HG02870 (cell line): ENCODE measurements at regions not wholly inside any gene's neighbourhood (a gene's known extent, or its start where the extent isn't known, plus 50 kb on each side); places are given as distances from the start of the nearest gene placed in this dataset.

ENCODE experiments used
- ATAC-seq: cut with Tn5 transposase; IDR thresholded peaks from one replicate; pipeline ENCODE4 v1.9.1; 2021; ENCODE audit warnings: mild to moderate bottlenecking, moderate library complexity; ENCODE audit not compliant: unreplicated experiment

GRCh38 chr1:172883387-172883791 is 167.4 kb downstream of the TNFSF18 start:
- ATAC-seq, result peak; percentile 88

- ATAC-seq, result peak; percentile 34
These were observed 166.9 kb downstream of the TNFSF18 start for GRCh38 chr1:172883844-172884243.

GRCh38 chr1:172885411-172885810 is 165.3 kb downstream of the TNFSF18 start:
- no peak for ATAC-seq

DNA sequence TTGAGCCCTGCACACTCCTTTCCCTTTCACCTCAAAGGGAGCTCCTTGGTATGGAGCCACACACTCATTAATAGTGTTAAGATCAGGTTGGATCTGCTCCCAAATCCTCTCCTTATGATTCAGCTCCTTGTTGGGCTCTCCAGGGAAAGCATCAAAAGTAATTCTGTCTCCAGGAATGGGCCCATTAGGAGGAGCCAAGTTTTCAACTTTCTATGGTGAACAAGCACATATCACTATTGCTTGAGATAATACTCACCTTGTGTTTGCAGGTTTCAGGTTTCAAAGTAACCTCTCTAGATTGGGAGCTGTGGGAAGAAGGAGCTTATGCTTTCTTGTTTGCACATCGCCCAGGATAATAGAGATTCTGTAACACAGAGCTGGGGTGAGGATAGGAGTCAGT is 164.8 kb downstream of the TNFSF18 start:
- no peak for ATAC-seq

- ATAC-seq, result no peak
These were observed 163.6 kb downstream of the TNFSF18 start for GRCh38 chr1:172887162-172887561.

DNA sequence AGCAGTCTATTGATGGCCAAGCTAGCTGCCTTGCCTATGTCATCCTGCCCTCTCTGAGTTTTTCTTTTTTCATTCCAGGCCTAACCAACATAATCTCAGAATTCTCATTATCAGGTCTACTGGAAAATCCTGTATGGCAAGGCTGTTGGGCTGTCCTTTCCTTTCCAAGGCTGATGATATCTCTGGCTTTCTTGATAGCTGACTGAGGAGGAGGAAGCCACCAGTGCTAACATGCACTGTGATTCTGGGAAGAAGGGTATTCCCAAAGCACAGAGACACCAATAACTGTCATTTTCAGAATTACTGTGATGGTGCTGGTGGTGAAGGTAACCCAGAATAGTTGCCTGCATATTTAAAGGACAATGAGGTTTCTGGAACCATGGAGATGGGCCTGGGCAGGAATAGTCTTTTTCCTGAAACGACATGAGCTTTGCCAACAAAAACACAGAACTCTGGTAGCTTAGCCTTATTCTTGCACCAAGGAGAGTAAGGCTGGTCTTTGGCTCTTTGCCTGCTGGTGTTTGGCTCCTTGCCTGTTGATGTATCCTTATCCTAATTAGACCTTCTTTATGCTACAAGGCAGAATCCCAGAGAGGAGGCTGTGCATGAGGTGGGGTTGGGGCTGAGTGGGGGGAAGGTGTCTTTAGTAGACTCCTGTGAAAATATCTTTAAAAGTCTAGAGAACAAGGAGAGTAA is 157.4 kb downstream of the TNFSF18 start:
- no peak for ATAC-seq

GRCh38 chr1:172894349-172895049 is 156.2 kb downstream of the TNFSF18 start:
- peak; percentile 6 for ATAC-seq

- ATAC-seq, result peak; percentile 74
These were observed 155.7 kb downstream of the TNFSF18 start for GRCh38 chr1:172895050-172895460.

- no peak for ATAC-seq
These were observed 155.0 kb downstream of the TNFSF18 start for GRCh38 chr1:172895761-172896160.

- ATAC-seq, result no peak
These were observed 153.0 kb downstream of the TNFSF18 start for GRCh38 chr1:172897738-172898137.

- no peak for ATAC-seq
These were observed 151.9 kb downstream of the TNFSF18 start for GRCh38 chr1:172898866-172899265.

GRCh38 chr1:172900376-172900997 is 150.3 kb downstream of the TNFSF18 start:
- no peak for ATAC-seq

- ATAC-seq, result no peak
These were observed 148.5 kb downstream of the TNFSF18 start for GRCh38 chr1:172902200-172902599.

GRCh38 chr1:172902861-172903381 is 147.8 kb downstream of the TNFSF18 start:
- ATAC-seq, result no peak

DNA sequence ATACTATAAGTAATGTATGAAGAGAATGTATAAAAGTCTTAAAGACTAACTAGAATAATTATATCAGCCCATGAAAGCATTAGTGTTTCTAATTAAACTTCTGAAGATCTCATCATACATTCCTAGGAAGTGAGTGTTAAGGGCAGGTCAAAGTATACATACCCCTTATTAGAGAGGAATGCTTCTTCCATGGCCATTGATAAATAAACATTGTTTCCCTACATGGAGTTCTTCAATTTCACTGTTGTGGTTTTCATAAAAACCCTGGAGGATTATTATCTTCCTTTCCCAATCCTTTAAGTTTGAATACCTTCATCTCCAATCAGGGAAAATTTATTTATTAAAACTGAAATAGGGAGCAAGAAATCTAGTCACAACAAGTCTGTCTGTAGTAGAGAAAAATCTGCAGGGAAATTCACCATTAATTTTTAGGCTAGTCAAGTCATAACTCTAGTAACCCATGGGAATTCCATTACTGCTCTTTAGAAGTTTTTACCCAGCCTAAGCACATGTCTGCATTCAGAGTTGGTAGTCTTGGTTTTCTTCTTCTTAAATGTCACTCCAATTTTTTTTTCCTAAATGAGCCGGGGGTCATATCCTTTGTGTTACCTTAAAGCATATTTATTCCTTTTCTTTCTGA is 147.0 kb downstream of the TNFSF18 start:
- no peak for ATAC-seq

DNA sequence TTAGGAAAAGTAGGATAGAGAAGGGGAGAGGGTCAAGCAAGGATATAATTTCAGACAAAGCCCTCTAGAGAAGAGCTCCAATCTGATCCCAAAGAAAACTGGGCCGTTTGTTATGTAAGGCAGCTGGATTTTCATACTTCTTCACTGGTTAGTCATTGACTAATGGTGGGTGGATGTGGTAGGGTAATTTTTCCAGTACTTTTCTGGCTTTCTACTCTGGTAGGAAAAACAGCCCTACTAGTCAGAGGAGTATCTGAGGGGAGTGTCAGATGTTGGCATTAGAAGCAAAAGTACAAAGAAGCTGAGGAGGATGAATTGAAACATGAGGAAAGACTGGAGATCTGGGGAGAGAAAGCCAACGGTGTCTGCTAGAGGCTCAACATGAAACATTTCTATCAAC is 145.3 kb downstream of the TNFSF18 start:
- ATAC-seq, result no peak

DNA sequence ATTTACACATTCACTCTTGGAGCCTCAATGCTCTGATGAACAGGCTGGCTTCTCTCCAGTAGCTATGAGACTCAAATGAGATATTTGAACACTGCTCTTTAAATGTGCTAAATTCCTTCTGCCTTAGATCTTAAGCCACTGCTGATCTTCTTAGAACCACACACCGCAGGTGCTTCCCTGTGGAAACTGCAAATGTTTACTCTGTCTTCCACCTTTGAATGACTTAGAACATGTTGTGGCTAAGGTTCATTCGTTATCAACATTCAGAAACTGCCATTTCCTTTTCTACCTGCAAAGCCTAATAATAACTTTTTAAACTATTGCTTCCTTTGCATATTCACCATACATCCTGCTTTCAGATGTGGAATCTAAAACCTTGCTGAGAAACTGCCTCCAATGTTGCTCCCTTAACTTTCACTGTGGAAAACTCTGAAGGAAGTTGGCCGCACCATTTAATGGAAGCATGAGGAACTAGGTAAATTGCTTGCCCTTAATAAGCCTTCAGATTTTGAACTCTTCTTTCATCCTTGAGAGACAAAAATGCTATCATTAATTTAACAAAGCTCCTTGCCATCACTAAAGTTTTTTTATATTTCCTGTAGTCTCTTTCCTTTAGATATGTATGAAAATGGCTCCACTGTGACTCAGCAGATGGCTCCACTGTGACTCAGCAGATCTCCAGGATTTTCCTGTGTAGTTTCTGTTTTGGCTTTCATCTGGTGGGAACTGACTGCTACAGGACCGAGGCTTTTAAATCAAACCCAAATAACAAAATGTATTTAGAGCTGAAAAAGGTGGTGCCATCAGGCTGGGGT is 143.8 kb downstream of the TNFSF18 start:
- ATAC-seq, result no peak

- no peak for ATAC-seq
These were observed 142.9 kb downstream of the TNFSF18 start for GRCh38 chr1:172907834-172908326.

- no peak for ATAC-seq
These were observed 141.0 kb downstream of the TNFSF18 start for GRCh38 chr1:172909606-172910326.
